Left forelimb (tissue), 1 donor: ENCODE measurements at regions not wholly inside any gene's neighbourhood (a gene's known extent, or its start where the extent isn't known, plus 50 kb on each side); places are given as distances from the start of the nearest gene placed in this dataset.

ENCODE experiments used
- DNase-seq: peaks from one replicate; pipeline ENCODE4 v3.0.0-alpha.2; 2018; ENCODE audit warnings: low spot score

- no peak for DNase-seq
These were observed 325.1 kb downstream of the RND3 start for GRCh38 chr2:150162241-150162942.

- DNase-seq, result no peak
These were observed 327.4 kb downstream of the RND3 start for GRCh38 chr2:150160058-150160457.

GRCh38 chr2:150159300-150159699 lies 328.2 kb downstream of the RND3 start:
- DNase-seq, result no peak

- no peak for DNase-seq
These were observed 330.6 kb downstream of the RND3 start for GRCh38 chr2:150156876-150157275.

GRCh38 chr2:150156415-150156814 lies 331.1 kb downstream of the RND3 start:
- no peak for DNase-seq

- DNase-seq, result no peak
These were observed 333.1 kb downstream of the RND3 start for GRCh38 chr2:150154308-150154797.

GRCh38 chr2:150153646-150154307 lies 333.7 kb downstream of the RND3 start:
- DNase-seq, result no peak

GRCh38 chr2:150152230-150152629 lies 335.2 kb downstream of the RND3 start:
- DNase-seq, result no peak

GRCh38 chr2:150150144-150150543 lies 337.3 kb downstream of the RND3 start:
- DNase-seq, result no peak

GRCh38 chr2:150147889-150148683 lies 339.4 kb downstream of the RND3 start:
- no peak for DNase-seq

- DNase-seq, result no peak
These were observed 340.6 kb downstream of the RND3 start for GRCh38 chr2:150146879-150147278.

GRCh38 chr2:150145299-150145692 lies 342.2 kb downstream of the RND3 start:
- no peak for DNase-seq

GRCh38 chr2:150144546-150145298 lies 342.7 kb downstream of the RND3 start:
- DNase-seq, result no peak

GRCh38 chr2:150143087-150143536 lies 344.4 kb downstream of the RND3 start:
- no peak for DNase-seq

GRCh38 chr2:150142561-150142960 lies 344.9 kb downstream of the RND3 start:
- no peak for DNase-seq

- DNase-seq, result no peak
These were observed 346.1 kb downstream of the RND3 start for GRCh38 chr2:150141226-150142001.

GRCh38 chr2:150140777-150141176 lies 346.7 kb downstream of the RND3 start:
- DNase-seq, result no peak

GRCh38 chr2:150138587-150138986 lies 348.9 kb downstream of the RND3 start:
- DNase-seq, result no peak

GRCh38 chr2:150137338-150138069 lies 350.0 kb downstream of the RND3 start:
- DNase-seq, result no peak

- DNase-seq, result no peak
These were observed 350.6 kb downstream of the RND3 start for GRCh38 chr2:150136893-150137292.
